ENCODE measurements at regions not wholly inside any gene's neighbourhood (a gene's known extent, or its start where the extent isn't known, plus 50 kb on each side); places are given as distances from the start of the nearest gene placed in this dataset.

- TF ChIP-seq POLR2A (IDR thresholded peaks at IDR 0.05; ENCODE audit: low read length), result no peak
- no peak for TF ChIP-seq SMC3 (IDR thresholded peaks at IDR 0.05)
These were observed 57.4 kb upstream of the ZNF536 start for GRCh38 chr19:30314805-30315155.

Measured in A549 (cell line).